Upper lobe of left lung (tissue), 6 donors: ENCODE measurements at regions not wholly inside any gene's neighbourhood (a gene's known extent, or its start where the extent isn't known, plus 50 kb on each side); places are given as distances from the start of the nearest gene placed in this dataset.
A peak's percentile ranks its signal among the peaks of the same experiment; 100 is the strongest.

Experiments
- ATAC-seq, 2 donors: fragments of 200-7000 bp; cut with Tn5 transposase; one replicate each; pipeline ENCODE4 v1.9.1; 2022; ENCODE audit warnings: mild to moderate bottlenecking in 2 of 2, moderate library complexity in 2 of 2; ENCODE audit not compliant: low FRiP score in 2 of 2
- DNase-seq, 2 donors: peaks; one replicate each; pipeline ENCODE4 v3.0.0-alpha.2; 2019 to 2020
- H3K27ac ChIP-seq, 4 donors: fragments of 200-600 bp; sonication (generic); one replicate each; pipeline ENCODE4 v1.5.1; 2016 to 2019
- H3K27me3 ChIP-seq, 4 donors: fragments of 200-600 bp; sonication (generic); one replicate each; pipeline ENCODE4 v1.5.1; 2017 to 2019
- H3K36me3 ChIP-seq, 4 donors: fragments of 200-600 bp; sonication (generic); one replicate each; pipeline ENCODE4 v1.5.1; 2016 to 2019
- H3K4me1 ChIP-seq, 4 donors: fragments of 200-600 bp; sonication (generic); one replicate each; pipeline ENCODE4 v1.5.1; 2018 to 2019
- H3K4me3 ChIP-seq, 4 donors: fragments of 200-600 bp; sonication (generic); one replicate each; pipeline ENCODE4 v1.5.1; 2017 to 2019; ENCODE audit warnings: mild to moderate bottlenecking in 2 of 4, moderate library complexity in 1 of 4
- H3K9me3 ChIP-seq, 4 donors: fragments of 200-600 bp; sonication (generic); one replicate each; pipeline ENCODE4 v1.5.1; 2018 to 2019
- EP300 ChIP-seq, 4 donors: sonication (generic); formaldehyde crosslinking; IDR thresholded peaks; one replicate each; pipeline ENCODE4 v1.5.1; 2017; ENCODE audit warnings: antibody characterized with exemption in 4 of 4, control low read depth in 2 of 4
- POLR2A ChIP-seq, 4 donors: fragments of 450-650 bp; IDR thresholded peaks; one replicate each; pipeline ENCODE4 v1.5.1; 2016 to 2017; ENCODE audit warnings: antibody characterized with exemption in 4 of 4, mild to moderate bottlenecking in 2 of 4
- POLR2AphosphoS5 ChIP-seq, 2 donors: sonication (generic); formaldehyde crosslinking; IDR thresholded peaks; one replicate each; pipeline ENCODE4 v1.5.1; 2017; ENCODE audit warnings: antibody characterized with exemption in 2 of 2
- WGBS, 2 donors: methylation state at CpG; one replicate each; pipeline ENCODE4 v1.1.5; 2017 to 2018; 5-methylcytosine and 5-hydroxymethylcytosine counted together
- TF ChIP-seq, protein P1 (sequence below), 6 experiments: fragments of 450-650 bp in 4 of 6; fragments of 200-600 bp in 2 of 6; sonication (generic) in 2 of 6; IDR thresholded peaks; one replicate each; pipeline ENCODE4 v1.5.1; 2016 to 2019; ENCODE audit warnings: antibody characterized with exemption in 6 of 6
- donor health status: DM: no; HTN: no; CAD: no; lungs with moderate emphysema.
- donor health status: DM: no; HTN: yes; CAD: no; lungs with severe emphysema.

DNA sequence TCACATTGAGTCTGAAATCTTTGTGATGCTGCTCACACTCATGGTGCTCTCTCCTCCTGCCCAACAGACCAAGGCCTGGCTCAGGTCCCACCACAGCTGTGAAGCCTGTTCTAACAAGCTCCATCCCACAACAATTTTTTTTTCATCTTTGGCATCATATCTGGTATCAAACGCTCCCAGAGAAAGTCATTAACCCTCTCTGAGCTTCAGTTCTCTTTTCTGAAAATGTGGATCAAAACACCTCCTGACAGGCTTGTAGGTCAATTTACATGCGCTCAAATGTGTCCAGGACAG lies 224.4 kb downstream of the LACC1 start:
- no peaks in the 10 kb centered on the region for H3K9me3 ChIP-seq
- WGBS, 2 donors: 57 to 77% methylated on average over 2 of the region's 2 CpGs
- H3K27me3 ChIP-seq: no peaks in the 10 kb centered on the region
- ATAC-seq: no peak
- H3K36me3 ChIP-seq: no peaks in the 10 kb centered on the region
- H3K4me3 ChIP-seq: no peak overlapping the region
- H3K4me1 ChIP-seq: peaks cover 0 to 6% (median 0%) of the 10 kb centered on the region in 4 donors
- H3K27ac ChIP-seq: no peak overlapping the region
- no peak for TF ChIP-seq POLR2A (IDR thresholded peaks at IDR 0.05)
- TF ChIP-seq POLR2AphosphoS5 (IDR thresholded peaks at IDR 0.05): no peak
- TF ChIP-seq EP300 (IDR thresholded peaks at IDR 0.05): no peak
- TF ChIP-seq, protein P1, sequence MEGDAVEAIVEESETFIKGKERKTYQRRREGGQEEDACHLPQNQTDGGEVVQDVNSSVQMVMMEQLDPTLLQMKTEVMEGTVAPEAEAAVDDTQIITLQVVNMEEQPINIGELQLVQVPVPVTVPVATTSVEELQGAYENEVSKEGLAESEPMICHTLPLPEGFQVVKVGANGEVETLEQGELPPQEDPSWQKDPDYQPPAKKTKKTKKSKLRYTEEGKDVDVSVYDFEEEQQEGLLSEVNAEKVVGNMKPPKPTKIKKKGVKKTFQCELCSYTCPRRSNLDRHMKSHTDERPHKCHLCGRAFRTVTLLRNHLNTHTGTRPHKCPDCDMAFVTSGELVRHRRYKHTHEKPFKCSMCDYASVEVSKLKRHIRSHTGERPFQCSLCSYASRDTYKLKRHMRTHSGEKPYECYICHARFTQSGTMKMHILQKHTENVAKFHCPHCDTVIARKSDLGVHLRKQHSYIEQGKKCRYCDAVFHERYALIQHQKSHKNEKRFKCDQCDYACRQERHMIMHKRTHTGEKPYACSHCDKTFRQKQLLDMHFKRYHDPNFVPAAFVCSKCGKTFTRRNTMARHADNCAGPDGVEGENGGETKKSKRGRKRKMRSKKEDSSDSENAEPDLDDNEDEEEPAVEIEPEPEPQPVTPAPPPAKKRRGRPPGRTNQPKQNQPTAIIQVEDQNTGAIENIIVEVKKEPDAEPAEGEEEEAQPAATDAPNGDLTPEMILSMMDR (IDR thresholded peaks at IDR 0.05): no peak
- no peak for DNase-seq

DNA sequence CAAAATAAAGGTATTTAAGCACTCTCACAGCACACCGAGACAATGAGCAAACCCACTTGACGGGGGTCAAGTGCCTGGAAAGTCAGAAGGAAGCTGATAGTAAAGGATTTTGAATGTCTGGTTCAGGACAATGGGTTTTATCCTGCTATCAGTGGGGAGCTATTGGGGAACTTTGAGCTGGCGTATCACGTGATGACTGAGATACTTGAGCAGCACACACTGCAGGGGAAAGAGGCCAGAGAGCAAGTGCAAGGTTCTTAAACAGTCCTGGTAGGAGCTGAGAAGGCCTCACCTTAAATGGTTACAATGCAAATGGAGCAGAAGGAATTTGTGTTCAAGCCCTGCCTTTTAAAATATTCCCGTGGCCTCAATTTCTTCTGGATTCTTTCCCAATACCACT lies 225.3 kb downstream of the LACC1 start:
- peaks cover 0 to 6% (median 0%) of the 10 kb centered on the region in 4 donors for H3K4me1 ChIP-seq
- H3K9me3 ChIP-seq: no peaks in the 10 kb centered on the region
- DNase-seq (peak in 1 of 2 donors; percentile 26), ATAC-seq (no peak)
- no peaks in the 10 kb centered on the region for H3K36me3 ChIP-seq
- WGBS, 2 donors: 58 to 59% methylated on average over 5 of the region's 5 CpGs
- TF ChIP-seq EP300 (IDR thresholded peaks at IDR 0.05) (no peak), POLR2AphosphoS5 (IDR thresholded peaks at IDR 0.05) (no peak), POLR2A (IDR thresholded peaks at IDR 0.05) (no peak)
- TF ChIP-seq, protein P1 (IDR thresholded peaks at IDR 0.05): no peak
- no peaks in the 10 kb centered on the region for H3K27me3 ChIP-seq
- no peak overlapping the region for H3K4me3 ChIP-seq
- H3K27ac ChIP-seq: no peak overlapping the region

DNA sequence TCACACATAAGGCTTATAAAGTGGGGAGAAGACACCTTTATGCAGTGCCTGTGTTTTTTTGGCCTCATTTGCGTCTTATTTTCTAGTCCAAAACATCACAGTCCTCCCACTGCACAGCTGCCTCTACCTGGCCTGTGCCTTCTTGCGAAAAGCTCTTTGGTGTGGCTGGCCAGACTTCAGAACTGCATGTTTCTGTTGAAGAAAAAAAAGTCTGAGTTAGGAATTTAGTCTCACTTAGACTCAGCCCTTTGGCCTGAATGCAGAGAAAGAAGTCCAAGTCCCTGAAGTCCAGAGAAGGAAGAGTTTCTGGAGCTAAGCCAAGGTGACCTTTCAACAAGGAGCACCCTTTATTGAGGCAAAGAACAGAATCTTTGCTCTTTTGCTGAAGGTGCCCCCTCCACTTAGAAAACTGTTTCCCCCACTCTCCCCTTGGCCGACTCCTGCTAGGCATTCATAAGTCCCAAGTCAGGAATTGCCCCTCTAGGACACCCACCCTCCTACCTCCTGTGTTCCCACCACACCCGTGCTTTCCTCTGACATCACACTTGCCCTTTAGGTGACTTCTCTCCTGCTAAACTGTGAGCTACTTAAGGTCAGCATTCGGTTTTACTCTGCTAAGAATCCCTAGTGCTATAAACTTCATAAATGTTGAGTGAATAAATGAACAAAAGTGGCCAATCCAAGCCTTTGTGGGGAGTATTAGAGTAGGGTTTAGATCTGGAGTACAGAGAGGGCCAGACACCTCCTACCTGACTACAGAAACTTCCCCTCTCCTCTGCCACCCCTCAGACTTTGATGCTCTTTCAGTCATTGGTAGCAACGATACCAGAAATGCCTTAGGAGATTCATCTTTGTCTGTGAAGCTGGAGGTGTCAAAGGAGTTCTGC lies 226.8 kb downstream of the LACC1 start:
- Histone ChIP-seq H3K4me1 (peaks cover 0 to 6% (median 0%) of the 10 kb centered on the region in 4 donors), H3K27me3 (no peaks in the 10 kb centered on the region), H3K36me3 (no peaks in the 10 kb centered on the region), H3K4me3 (no peak overlapping the region), H3K9me3 (no peaks in the 10 kb centered on the region), H3K27ac (no peak overlapping the region)
- DNase-seq: no peak
- ATAC-seq: peak in 1 of 2 donors; percentile 25
- TF ChIP-seq POLR2A (IDR thresholded peaks at IDR 0.05): no peak
- peak in 1 of 2 donors; percentile 15 for TF ChIP-seq POLR2AphosphoS5 (IDR thresholded peaks at IDR 0.05)
- 58 to 71% methylated on average over 6 of the region's 6 CpGs for WGBS, 2 donors

DNA sequence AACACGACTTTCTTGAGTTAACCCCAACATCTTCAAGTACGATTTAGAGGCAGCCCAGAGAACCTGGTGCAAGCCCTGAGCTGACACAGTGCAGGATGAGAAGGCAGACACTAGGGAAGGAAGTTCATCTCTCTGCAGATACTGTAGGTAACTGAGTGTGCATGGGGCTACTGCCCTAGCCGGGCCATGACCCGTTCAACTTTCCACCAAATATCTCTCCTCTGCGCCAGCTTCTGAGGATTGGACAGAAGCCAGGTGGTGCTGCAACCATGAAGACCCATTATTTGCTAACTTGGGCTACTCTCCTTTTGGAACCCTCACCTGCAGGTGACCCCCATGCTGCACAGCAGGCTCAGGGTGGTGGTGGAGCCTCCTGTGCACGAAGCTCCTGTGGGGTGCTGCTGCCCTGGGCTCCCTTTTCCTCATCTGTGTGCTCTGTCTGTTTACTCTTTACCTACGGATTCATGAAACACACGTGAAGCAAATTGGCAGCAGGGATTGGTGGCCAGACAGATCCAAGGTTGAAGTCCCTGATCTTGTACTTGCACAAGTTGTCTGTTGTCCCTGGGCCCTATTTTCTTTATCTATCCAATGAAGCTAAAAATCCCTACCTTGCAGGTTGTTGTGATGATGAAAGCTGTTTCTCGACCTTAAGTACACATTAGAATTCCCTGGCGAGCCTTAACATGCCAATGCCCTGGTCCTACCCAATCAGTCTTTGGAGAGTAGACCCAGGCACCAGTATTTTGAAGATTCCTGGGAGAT lies 227.8 kb downstream of the LACC1 start:
- Histone ChIP-seq H3K27ac (no peak overlapping the region), H3K36me3 (no peaks in the 10 kb centered on the region), H3K9me3 (no peaks in the 10 kb centered on the region), H3K4me1 (peaks cover 0 to 6% (median 0%) of the 10 kb centered on the region in 4 donors), H3K4me3 (no peak overlapping the region), H3K27me3 (no peaks in the 10 kb centered on the region)
- TF ChIP-seq, protein P1 (IDR thresholded peaks at IDR 0.05): no peak
- TF ChIP-seq POLR2A (IDR thresholded peaks at IDR 0.05): no peak
- no peak for TF ChIP-seq EP300 (IDR thresholded peaks at IDR 0.05)
- TF ChIP-seq POLR2AphosphoS5 (IDR thresholded peaks at IDR 0.05): no peak
- DNase-seq: peak in 1 of 2 donors; percentile 5
- ATAC-seq: no peak
- 75 to 76% methylated on average over 7 to 10 of the region's 10 CpGs for WGBS, 2 donors

DNA sequence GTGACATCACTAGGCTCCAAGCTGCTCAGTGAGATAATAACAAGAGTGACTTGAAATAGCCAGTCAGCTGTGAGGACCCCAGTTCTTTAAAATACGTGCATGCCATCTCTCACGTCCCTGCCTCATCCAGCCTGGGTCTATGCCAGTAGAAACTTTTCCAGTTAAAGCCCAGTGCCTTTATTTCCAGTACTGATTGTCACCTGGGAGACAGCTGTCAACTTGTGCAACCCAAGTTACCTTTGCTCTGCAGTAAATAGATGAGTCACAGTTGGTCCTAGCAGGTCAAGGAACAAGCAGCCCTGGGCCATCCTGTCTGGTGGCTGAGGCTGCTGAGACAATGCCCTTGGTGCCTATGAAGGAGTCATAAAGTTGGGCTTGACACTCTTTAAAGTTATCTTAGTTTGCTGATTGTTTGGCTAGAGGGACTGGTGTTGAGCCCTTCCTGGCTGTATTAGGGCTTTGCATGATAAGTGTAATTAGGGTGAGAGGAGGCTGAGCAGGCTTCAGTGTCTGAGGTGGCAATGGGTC lies 228.7 kb downstream of the LACC1 start:
- ATAC-seq (no peak), DNase-seq (peak in 1 of 2 donors; percentile 31)
- no peak overlapping the region for H3K4me3 ChIP-seq
- H3K4me1 ChIP-seq: peaks cover 0 to 6% (median 0%) of the 10 kb centered on the region in 4 donors
- WGBS, 2 donors: 47 to 65% methylated on average over 2 of the region's 2 CpGs
- H3K36me3 ChIP-seq: no peaks in the 10 kb centered on the region
- no peak for TF ChIP-seq POLR2A (IDR thresholded peaks at IDR 0.05)
- no peak for TF ChIP-seq POLR2AphosphoS5 (IDR thresholded peaks at IDR 0.05)
- TF ChIP-seq EP300 (IDR thresholded peaks at IDR 0.05): no peak
- TF ChIP-seq, protein P1 (IDR thresholded peaks at IDR 0.05): no peak
- no peak overlapping the region for H3K27ac ChIP-seq
- H3K27me3 ChIP-seq: no peaks in the 10 kb centered on the region
- H3K9me3 ChIP-seq: no peaks in the 10 kb centered on the region
